Muscle layer of colon (tissue), 2 donors: ENCODE measurements at regions not wholly inside any gene's neighbourhood (a gene's known extent, or its start where the extent isn't known, plus 50 kb on each side); places are given as distances from the start of the nearest gene placed in this dataset.
"Not testable (repeated sequence)": the region's sequence is repeated elsewhere in the genome, so short reads cannot be mapped to it uniquely, and the experiment has no call there.

ENCODE experiments used
- H3K27ac ChIP-seq: one replicate; pipeline ENCODE4 v1.7.0; 2013; ENCODE audit warnings: low read depth, mild to moderate bottlenecking, low read length, moderate library complexity
- H3K27me3 ChIP-seq, 2 donors: one replicate each; pipeline ENCODE4 v1.7.0; 2013; ENCODE audit warnings: low read length in 2 of 2, mild to moderate bottlenecking in 2 of 2; ENCODE audit not compliant: insufficient read depth in 2 of 2, control insufficient read depth in 1 of 2
- H3K36me3 ChIP-seq: one replicate; pipeline ENCODE4 v1.7.0; 2013; ENCODE audit warnings: mild to moderate bottlenecking, low read length; ENCODE audit not compliant: insufficient read depth
- H3K4me1 ChIP-seq: one replicate; pipeline ENCODE4 v1.7.0; 2013; ENCODE audit warnings: mild to moderate bottlenecking, low read length; ENCODE audit not compliant: insufficient read depth
- H3K4me3 ChIP-seq, 2 donors: one replicate each; pipeline ENCODE4 v1.7.0; 2013; ENCODE audit warnings: low read length in 2 of 2, low read depth in 1 of 2, mild to moderate bottlenecking in 1 of 2, moderate library complexity in 1 of 2
- H3K9ac ChIP-seq: one replicate; pipeline ENCODE4 v1.7.0; 2013; ENCODE audit warnings: low read length
- H3K9me3 ChIP-seq: one replicate; pipeline ENCODE4 v1.7.0; 2013; ENCODE audit warnings: mild to moderate bottlenecking, low read length
- donor health status: abdominal sarcoma.
- donor health status: Adenocarcinoma of cecum.

DNA sequence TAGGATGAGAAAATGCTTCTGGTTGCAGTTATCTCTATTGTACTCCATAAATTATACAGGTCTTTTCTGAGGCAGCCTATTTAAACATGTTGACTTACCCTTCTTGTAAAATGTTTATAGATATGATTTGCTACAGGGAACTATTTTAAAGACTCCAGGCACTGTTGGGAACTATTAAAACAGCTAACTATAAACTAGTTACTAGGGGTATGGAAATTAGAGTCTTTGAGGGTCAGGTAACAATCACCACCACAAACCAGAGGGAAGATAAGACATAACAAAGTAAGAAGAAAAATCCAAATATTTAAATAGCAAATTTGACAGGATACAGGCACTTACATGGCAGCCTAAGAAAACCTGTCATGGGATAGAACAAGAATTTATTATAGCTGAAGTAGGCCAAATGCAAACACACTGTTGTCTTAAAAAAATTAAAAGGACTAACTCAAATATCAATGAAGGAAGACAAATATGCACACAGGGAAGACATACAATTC, 251.0 kb upstream of the CWC22 start:
- Histone ChIP-seq H3K4me1 (peaks cover 11% of the 10 kb centered on the region), H3K9ac (no peak overlapping the region), H3K27ac (no peak overlapping the region), H3K27me3 (no peaks in the 10 kb centered on the region), H3K4me3 (no peak overlapping the region), H3K9me3 (no peaks in the 10 kb centered on the region), H3K36me3 (no peaks in the 10 kb centered on the region)

- H3K27ac ChIP-seq = no peak overlapping the region
- H3K9ac ChIP-seq = no peak overlapping the region
- H3K9me3 ChIP-seq = no peaks in the 10 kb centered on the region
- peaks cover 11% of the 10 kb centered on the region for H3K4me1 ChIP-seq
- no peak overlapping the region for H3K4me3 ChIP-seq
- H3K36me3 ChIP-seq = no peaks in the 10 kb centered on the region
- no peaks in the 10 kb centered on the region for H3K27me3 ChIP-seq
These were observed 250.2 kb upstream of the CWC22 start for GRCh38 chr2:180257247-180257646.

GRCh38 chr2:180255981-180256380, 248.9 kb upstream of the CWC22 start:
- H3K36me3 ChIP-seq = no peaks in the 10 kb centered on the region
- no peak overlapping the region for H3K27ac ChIP-seq
- no peaks in the 10 kb centered on the region for H3K9me3 ChIP-seq
- no peaks in the 10 kb centered on the region for H3K27me3 ChIP-seq
- no peak overlapping the region for H3K4me3 ChIP-seq
- no peak overlapping the region for H3K9ac ChIP-seq
- peaks cover 11% of the 10 kb centered on the region for H3K4me1 ChIP-seq

DNA sequence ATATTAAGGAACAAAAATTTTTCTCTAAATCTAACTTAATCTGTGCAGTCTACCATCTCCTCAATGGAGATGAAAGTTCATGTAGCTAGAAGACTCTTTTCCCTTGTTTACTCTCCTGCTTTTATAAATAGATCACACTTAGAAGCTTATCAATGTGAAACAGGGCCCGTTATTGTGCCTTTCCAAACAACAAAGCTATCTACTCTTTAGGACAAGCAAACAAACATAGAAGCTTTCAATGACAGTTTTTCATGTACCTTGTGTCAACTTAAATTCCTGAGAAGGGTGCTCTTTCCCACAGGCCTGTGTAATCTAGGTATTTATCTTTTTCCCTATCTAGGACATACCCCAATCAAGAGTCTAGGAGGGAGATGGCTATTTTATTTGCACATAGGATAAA, 247.8 kb upstream of the CWC22 start:
- H3K9me3 ChIP-seq = no peaks in the 10 kb centered on the region
- no peak overlapping the region for H3K27ac ChIP-seq
- H3K36me3 ChIP-seq = no peaks in the 10 kb centered on the region
- peaks cover 11% of the 10 kb centered on the region for H3K4me1 ChIP-seq
- no peak overlapping the region for H3K9ac ChIP-seq
- no peak overlapping the region for H3K4me3 ChIP-seq
- H3K27me3 ChIP-seq = no peaks in the 10 kb centered on the region

DNA sequence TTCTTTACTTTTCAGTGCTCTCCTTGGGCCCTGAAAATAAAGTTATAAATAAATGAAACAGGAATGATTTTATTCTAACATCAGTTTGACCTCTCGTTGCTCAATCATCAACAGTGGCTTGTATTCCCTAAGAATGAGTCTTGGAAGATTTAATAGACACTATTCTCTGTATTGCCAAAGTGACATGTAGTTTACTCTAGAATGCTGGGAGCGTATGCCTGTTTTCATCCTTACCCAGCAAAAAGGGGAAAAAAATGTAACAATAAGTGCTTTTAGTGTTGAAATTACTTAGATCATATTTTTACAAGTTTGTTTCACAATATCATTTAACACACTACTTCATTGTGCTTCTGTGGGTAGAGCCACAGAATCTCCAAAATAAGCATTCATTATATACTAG, 240.6 kb upstream of the CWC22 start:
- Histone ChIP-seq H3K9me3 (no peaks in the 10 kb centered on the region), H3K9ac (no peak overlapping the region), H3K36me3 (no peaks in the 10 kb centered on the region), H3K27ac (no peak overlapping the region), H3K4me1 (no peaks in the 10 kb centered on the region), H3K4me3 (no peak overlapping the region), H3K27me3 (no peaks in the 10 kb centered on the region)

DNA sequence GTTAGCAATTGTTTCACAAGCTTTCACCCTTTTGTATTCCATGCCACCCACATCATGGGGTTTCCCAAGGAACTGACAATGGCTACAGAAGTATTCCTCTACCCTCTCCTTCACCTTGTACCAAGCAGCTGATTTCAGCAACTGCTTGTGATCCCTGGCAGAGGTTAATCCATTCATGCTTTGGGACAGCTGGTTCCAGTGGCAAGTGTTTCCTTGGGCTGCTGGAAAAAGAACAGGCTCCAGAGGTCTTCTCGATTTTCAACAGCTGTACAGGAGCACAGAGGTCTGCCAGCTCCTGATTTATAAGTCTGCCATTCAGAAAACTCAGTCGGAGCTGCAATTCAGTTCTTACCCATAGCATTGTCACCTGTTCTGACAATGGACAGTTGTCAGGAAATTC, 239.2 kb upstream of the CWC22 start:
- Histone ChIP-seq H3K27ac (no peak overlapping the region), H3K36me3 (no peaks in the 10 kb centered on the region), H3K9me3 (no peaks in the 10 kb centered on the region), H3K4me1 (no peaks in the 10 kb centered on the region), H3K4me3 (no peak overlapping the region), H3K27me3 (no peaks in the 10 kb centered on the region), H3K9ac (no peak overlapping the region)

DNA sequence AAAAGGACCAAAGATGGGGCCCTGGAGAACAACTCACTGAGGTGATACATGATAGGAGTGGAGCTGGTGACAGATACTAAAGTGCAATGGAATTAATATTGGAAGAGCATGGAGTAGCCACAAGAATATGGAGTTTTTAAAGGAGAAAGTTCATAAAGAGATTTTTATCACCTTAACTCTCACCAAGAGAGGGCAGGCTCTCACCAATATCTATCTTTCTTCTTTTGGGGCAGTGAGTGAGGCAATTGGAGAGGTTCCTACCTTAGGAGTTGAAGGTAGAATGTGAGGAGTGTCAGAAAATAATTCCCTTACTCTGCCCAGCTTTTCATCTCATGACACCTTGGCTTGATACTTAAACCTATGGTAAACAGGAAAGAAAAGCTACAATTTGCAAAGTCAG, 233.7 kb upstream of the CWC22 start:
- H3K9ac ChIP-seq = no peak overlapping the region
- no peaks in the 10 kb centered on the region for H3K27me3 ChIP-seq
- H3K36me3 ChIP-seq = no peaks in the 10 kb centered on the region
- H3K9me3 ChIP-seq = no peaks in the 10 kb centered on the region
- H3K27ac ChIP-seq = no peak overlapping the region
- H3K4me3 ChIP-seq = no peak overlapping the region
- H3K4me1 ChIP-seq = no peaks in the 10 kb centered on the region

DNA sequence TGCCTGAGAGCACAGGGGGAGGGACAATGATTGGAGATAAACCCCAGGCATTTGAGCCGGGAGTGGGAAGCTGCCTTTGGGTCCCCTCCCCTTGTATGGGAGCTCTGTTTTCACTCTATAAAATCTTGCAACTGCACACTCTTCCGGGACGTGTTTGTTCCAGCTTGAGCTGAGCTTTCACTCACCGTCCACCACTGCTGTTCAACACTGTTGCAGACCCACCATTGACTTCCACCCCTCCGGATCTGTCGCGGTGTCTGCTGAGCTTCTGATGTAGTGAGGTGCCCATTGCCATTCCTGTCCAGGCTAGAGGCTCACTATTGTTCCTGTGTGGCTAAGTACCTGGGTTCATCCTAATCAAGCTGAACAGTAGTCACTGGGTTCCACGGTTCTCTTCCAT, 231.6 kb upstream of the CWC22 start:
- Histone ChIP-seq H3K4me1 (no peaks in the 10 kb centered on the region), H3K27me3 (no peaks in the 10 kb centered on the region), H3K9me3 (no peaks in the 10 kb centered on the region), H3K36me3 (no peaks in the 10 kb centered on the region), H3K4me3 (no peak overlapping the region), H3K9ac (no peak overlapping the region), H3K27ac (no peak overlapping the region)

GRCh38 chr2:180236061-180236460, 229.0 kb upstream of the CWC22 start:
- H3K9ac ChIP-seq, H3K4me1 ChIP-seq, H3K4me3 ChIP-seq, H3K27ac ChIP-seq, H3K9me3 ChIP-seq, H3K27me3 ChIP-seq, H3K36me3 ChIP-seq: not testable (repeated sequence)

DNA sequence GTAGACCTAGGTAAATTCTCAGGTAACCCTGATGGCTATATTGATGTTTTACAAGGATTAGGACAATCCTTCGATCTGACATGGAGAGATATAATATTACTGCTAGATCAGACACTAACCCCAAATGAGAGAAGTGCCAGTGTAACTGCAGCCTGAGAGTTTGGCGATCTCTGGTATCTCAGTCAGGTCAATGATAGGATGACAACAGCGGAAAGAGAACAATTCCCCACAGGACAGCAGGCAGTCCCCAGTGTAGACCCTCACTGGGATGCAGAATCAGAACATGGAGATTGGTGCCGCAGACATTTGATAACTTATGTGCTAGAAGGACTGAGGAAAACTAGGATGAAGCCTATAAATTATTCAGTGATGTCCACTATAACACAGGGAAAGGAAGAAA, 228.4 kb upstream of the CWC22 start:
- not testable (repeated sequence) for H3K9me3 ChIP-seq, H3K4me3 ChIP-seq, H3K27ac ChIP-seq, H3K9ac ChIP-seq, H3K4me1 ChIP-seq, H3K36me3 ChIP-seq, H3K27me3 ChIP-seq

- not testable (repeated sequence) for H3K27me3 ChIP-seq, H3K9me3 ChIP-seq, H3K4me3 ChIP-seq, H3K36me3 ChIP-seq, H3K4me1 ChIP-seq, H3K9ac ChIP-seq, H3K27ac ChIP-seq
These were observed 227.9 kb upstream of the CWC22 start for GRCh38 chr2:180234991-180235390.

GRCh38 chr2:180231015-180231414, 223.9 kb upstream of the CWC22 start:
- H3K27ac ChIP-seq = no peak overlapping the region
- no peaks in the 10 kb centered on the region for H3K4me1 ChIP-seq
- H3K27me3 ChIP-seq = no peaks in the 10 kb centered on the region
- H3K36me3 ChIP-seq = no peaks in the 10 kb centered on the region
- H3K9ac ChIP-seq = no peak overlapping the region
- H3K9me3 ChIP-seq = no peaks in the 10 kb centered on the region
- no peak overlapping the region for H3K4me3 ChIP-seq
